Activated CD4-positive, alpha-beta T cell treated with anti-CD3 and anti-CD28 coated beads, Interleukin-2, amount 10 ng/mL, durations not matched to agents 24 days and 14 days (primary cell): ENCODE measurements at regions not wholly inside any gene's neighbourhood (a gene's known extent, or its start where the extent isn't known, plus 50 kb on each side); places are given as distances from the start of the nearest gene placed in this dataset.

Experiments
- DNase-seq: peaks from one replicate; pipeline ENCODE4 v3.0.0; 2022
- H3K27ac Mint-ChIP-seq: one replicate; pipeline ENCODE4 v1.8.0; 2022; ENCODE audit warnings: mild to moderate bottlenecking, mixed read lengths
- H3K27me3 Mint-ChIP-seq: one replicate; pipeline ENCODE4 v1.8.0; 2022; ENCODE audit warnings: mixed read lengths
- H3K36me3 Mint-ChIP-seq: one replicate; pipeline ENCODE4 v1.8.0; 2022; ENCODE audit warnings: low read depth, mild to moderate bottlenecking, mixed read lengths
- H3K4me1 Mint-ChIP-seq: one replicate; pipeline ENCODE4 v1.8.0; 2021; ENCODE audit warnings: mixed read lengths
- H3K4me3 Mint-ChIP-seq: one replicate; pipeline ENCODE4 v1.8.0; 2022; ENCODE audit warnings: mild to moderate bottlenecking, moderate library complexity, mixed read lengths
- H3K9me3 Mint-ChIP-seq: one replicate; pipeline ENCODE4 v1.8.0; 2021; ENCODE audit warnings: mixed read lengths
- intact Hi-C: fragments of 100-400 bp; cut with micrococcal nuclease; formaldehyde crosslinking; loops from one replicate; pipeline ENCODE4 v1.15.1; 2023

GRCh38 chr12:60290532-60290931, 694.7 kb downstream of the SLC16A7 start:
- Mint-ChIP-seq H3K27me3 (no peaks in the 10 kb centered on the region), H3K27ac (no peak overlapping the region), H3K4me1 (no peaks in the 10 kb centered on the region), H3K9me3 (no peaks in the 10 kb centered on the region), H3K4me3 (no peak overlapping the region), H3K36me3 (no peaks in the 10 kb centered on the region)
- intact Hi-C loops, result no loop called here
- no peak for DNase-seq

DNA sequence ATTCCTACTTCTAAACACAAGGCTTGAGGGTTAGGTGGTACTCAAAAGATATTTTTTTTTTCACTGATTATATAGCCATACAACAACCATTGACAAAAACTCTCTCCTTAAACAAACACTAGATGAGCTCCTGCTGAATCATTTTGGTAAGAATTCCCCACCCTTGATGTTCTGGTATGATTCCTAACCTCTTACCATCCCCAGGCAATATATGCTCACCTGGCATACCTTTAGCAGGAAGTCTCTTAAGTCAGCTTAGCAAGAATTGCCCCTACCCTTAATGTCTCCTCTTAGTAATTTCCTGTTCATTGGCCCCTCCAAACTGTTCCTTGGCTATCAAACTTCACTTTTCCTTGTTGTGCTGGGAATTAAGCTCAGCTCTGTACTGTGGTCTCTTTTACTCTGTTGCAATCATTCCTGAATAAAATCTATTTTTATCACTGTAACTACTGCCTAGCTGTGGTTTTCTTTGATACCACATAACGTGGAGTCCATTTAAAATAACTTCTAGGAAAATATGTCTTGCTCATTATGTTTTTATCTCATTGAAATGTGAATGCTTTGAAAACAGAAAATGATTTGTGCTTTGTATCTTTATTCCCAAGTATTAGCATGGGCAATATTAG, 712.6 kb downstream of the SLC16A7 start:
- Mint-ChIP-seq H3K27me3 (no peaks in the 10 kb centered on the region), H3K27ac (no peak overlapping the region)

GRCh38 chr12:60311940-60312339, 716.1 kb downstream of the SLC16A7 start:
- no peak overlapping the region for H3K27ac Mint-ChIP-seq
- H3K4me3 Mint-ChIP-seq, result no peak overlapping the region
- intact Hi-C loops, result no loop called here
- no peaks in the 10 kb centered on the region for H3K4me1 Mint-ChIP-seq
- no peaks in the 10 kb centered on the region for H3K36me3 Mint-ChIP-seq
- H3K9me3 Mint-ChIP-seq, result no peaks in the 10 kb centered on the region
- H3K27me3 Mint-ChIP-seq, result no peaks in the 10 kb centered on the region
- DNase-seq, result no peak

More for the DNA sequence above, 712.6 kb downstream of the SLC16A7 start:
- Mint-ChIP-seq H3K4me1 (no peaks in the 10 kb centered on the region), H3K36me3 (no peaks in the 10 kb centered on the region), H3K4me3 (no peak overlapping the region), H3K9me3 (no peaks in the 10 kb centered on the region)
- DNase-seq, result no peak
- intact Hi-C loops, result no loop called here

- no peaks in the 10 kb centered on the region for H3K9me3 Mint-ChIP-seq
Measured at GRCh38 chr12:60317361-60317760, 721.5 kb downstream of the SLC16A7 start.

GRCh38 chr12:60324746-60325145, 728.9 kb downstream of the SLC16A7 start:
- H3K36me3 Mint-ChIP-seq, result no peaks in the 10 kb centered on the region
- intact Hi-C loops, result no loop called here
- no peaks in the 10 kb centered on the region for H3K27me3 Mint-ChIP-seq
- no peaks in the 10 kb centered on the region for H3K4me1 Mint-ChIP-seq
- DNase-seq, result no peak
- no peak overlapping the region for H3K27ac Mint-ChIP-seq
- no peak overlapping the region for H3K4me3 Mint-ChIP-seq
- H3K9me3 Mint-ChIP-seq, result no peaks in the 10 kb centered on the region

More at GRCh38 chr12:60317361-60317760, 721.5 kb downstream of the SLC16A7 start:
- intact Hi-C loops, result no loop called here
- Mint-ChIP-seq H3K36me3 (no peaks in the 10 kb centered on the region), H3K27ac (no peak overlapping the region), H3K27me3 (no peaks in the 10 kb centered on the region), H3K4me3 (no peak overlapping the region), H3K4me1 (no peaks in the 10 kb centered on the region)
- DNase-seq, result no peak

DNA sequence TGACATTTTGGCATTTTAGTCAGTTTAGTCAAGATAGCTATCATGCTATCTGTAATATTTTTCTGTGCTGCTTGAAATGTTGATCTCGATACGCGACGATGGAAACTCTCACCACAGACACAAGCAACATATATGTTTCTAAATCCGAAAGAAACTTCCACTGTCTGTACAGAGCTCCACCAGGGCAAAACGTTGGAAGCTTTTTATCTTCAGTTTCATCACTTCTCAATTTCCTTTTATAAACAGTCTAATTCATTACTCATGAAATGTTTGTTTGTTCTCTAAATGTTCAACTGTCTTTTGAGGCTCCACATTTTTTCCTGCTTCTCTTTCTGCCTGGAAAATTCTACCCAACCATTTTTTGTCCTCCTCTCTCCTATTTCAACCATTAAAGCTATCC, 737.6 kb downstream of the SLC16A7 start:
- Mint-ChIP-seq H3K27ac (no peak overlapping the region), H3K4me1 (no peaks in the 10 kb centered on the region), H3K4me3 (no peak overlapping the region), H3K9me3 (no peaks in the 10 kb centered on the region), H3K36me3 (no peaks in the 10 kb centered on the region), H3K27me3 (no peaks in the 10 kb centered on the region)
- no peak for DNase-seq
- intact Hi-C loops, result no loop called here

DNA sequence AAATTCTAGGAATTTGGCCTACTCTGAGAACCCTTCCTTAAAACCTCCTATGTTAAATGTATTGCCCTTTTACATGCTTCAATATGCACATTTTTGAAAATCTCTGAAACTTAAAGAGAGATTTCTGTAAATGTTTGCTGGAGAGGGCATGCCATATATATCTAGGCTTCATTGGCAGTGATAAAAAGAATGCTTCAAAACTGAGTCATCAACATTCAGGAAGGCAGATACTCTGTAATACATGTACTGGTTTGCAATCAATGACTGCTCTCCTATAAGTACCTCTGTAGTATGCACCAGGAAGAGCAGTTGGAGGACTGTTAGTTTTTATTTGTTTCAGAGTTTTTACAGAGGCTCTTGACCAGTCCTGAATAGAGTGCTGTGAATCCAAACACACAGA, 739.9 kb downstream of the SLC16A7 start:
- Mint-ChIP-seq H3K27ac (no peak overlapping the region), H3K4me1 (no peaks in the 10 kb centered on the region), H3K27me3 (no peaks in the 10 kb centered on the region), H3K4me3 (no peak overlapping the region), H3K36me3 (no peaks in the 10 kb centered on the region), H3K9me3 (no peaks in the 10 kb centered on the region)
- intact Hi-C loops, result no loop called here
- no peak for DNase-seq

- no peak for DNase-seq
- H3K27ac Mint-ChIP-seq, result no peak overlapping the region
- H3K36me3 Mint-ChIP-seq, result no peaks in the 10 kb centered on the region
- H3K4me3 Mint-ChIP-seq, result no peak overlapping the region
- no peaks in the 10 kb centered on the region for H3K4me1 Mint-ChIP-seq
- H3K27me3 Mint-ChIP-seq, result no peaks in the 10 kb centered on the region
- H3K9me3 Mint-ChIP-seq, result no peaks in the 10 kb centered on the region
- intact Hi-C loops, result no loop called here
Measured at GRCh38 chr12:60337839-60338549, 742.2 kb downstream of the SLC16A7 start.

GRCh38 chr12:60345442-60345841, 749.6 kb downstream of the SLC16A7 start:
- no peak overlapping the region for H3K27ac Mint-ChIP-seq
- intact Hi-C loops, result no loop called here
- H3K4me1 Mint-ChIP-seq, result no peaks in the 10 kb centered on the region

DNA sequence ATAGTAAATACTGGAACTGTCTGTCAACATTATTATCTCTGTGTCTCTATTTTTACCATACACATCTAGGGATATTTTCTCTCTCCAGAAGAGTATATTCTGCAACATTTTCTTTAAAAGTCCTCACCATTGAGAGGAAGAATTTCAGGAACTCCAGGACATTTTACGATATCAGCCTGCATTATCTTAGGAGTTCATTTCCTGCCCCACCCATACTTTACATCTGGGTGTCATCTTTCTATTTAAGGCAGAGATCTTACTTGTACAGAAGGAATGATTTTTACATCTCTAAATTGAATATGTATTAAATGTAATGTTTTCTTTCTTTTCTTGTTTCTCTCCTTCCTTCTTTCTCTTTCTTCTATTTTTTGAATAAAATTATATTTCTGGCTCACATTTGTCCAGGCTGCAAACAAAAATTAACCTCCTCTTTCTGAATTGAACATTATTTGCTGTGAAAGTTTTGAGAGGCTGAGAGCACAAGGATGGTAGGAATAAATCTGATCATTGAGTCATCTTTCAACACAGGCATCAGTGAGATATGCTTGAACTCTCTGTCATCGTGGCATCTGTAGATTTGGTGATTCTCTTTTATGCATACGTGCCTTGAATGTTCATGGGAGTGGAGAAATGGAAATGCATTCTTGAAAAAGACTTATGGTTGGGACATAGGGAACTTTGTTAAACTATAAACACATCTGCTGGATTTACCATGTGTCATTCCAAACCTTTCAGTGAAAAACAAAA, 753.6 kb downstream of the SLC16A7 start:
- DNase-seq, result no peak
- no peak overlapping the region for H3K27ac Mint-ChIP-seq
- no peaks in the 10 kb centered on the region for H3K36me3 Mint-ChIP-seq
- no peaks in the 10 kb centered on the region for H3K9me3 Mint-ChIP-seq
- H3K4me3 Mint-ChIP-seq, result no peak overlapping the region
- H3K4me1 Mint-ChIP-seq, result no peaks in the 10 kb centered on the region
- intact Hi-C loops, result no loop called here
- no peaks in the 10 kb centered on the region for H3K27me3 Mint-ChIP-seq

More at GRCh38 chr12:60345442-60345841, 749.6 kb downstream of the SLC16A7 start:
- H3K4me3 Mint-ChIP-seq, result no peak overlapping the region
- no peaks in the 10 kb centered on the region for H3K27me3 Mint-ChIP-seq
- no peaks in the 10 kb centered on the region for H3K9me3 Mint-ChIP-seq
- H3K36me3 Mint-ChIP-seq, result no peaks in the 10 kb centered on the region
- no peak for DNase-seq

GRCh38 chr12:60387356-60387755, 791.5 kb downstream of the SLC16A7 start:
- DNase-seq, result no peak
- H3K27ac Mint-ChIP-seq, result no peak overlapping the region
- H3K36me3 Mint-ChIP-seq, result no peaks in the 10 kb centered on the region
- intact Hi-C loops, result no loop called here
- no peaks in the 10 kb centered on the region for H3K27me3 Mint-ChIP-seq
- no peaks in the 10 kb centered on the region for H3K9me3 Mint-ChIP-seq
- H3K4me3 Mint-ChIP-seq, result no peak overlapping the region
- no peaks in the 10 kb centered on the region for H3K4me1 Mint-ChIP-seq

DNA sequence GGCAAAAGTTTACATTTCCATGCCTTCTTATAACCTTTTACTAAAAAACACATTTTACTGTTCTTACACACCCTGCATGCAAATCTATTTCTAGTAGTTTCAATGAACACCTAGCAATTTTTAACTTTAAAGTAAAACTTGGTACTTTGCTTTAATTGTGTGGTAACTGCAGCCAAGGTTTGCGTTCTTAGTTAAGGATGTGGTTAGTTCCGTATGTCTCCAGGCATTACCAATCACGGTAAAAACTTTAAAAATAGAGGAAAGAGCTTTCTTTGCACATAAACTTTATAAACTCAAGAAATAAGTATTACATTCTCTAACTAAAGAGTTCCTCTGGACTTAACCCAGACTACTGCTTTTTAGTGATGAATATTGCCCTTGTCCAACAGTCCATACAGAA, 795.2 kb downstream of the SLC16A7 start:
- intact Hi-C loops, result no loop called here
- no peaks in the 10 kb centered on the region for H3K4me1 Mint-ChIP-seq
- no peaks in the 10 kb centered on the region for H3K9me3 Mint-ChIP-seq
- no peak overlapping the region for H3K4me3 Mint-ChIP-seq
- no peaks in the 10 kb centered on the region for H3K27me3 Mint-ChIP-seq
- H3K36me3 Mint-ChIP-seq, result no peaks in the 10 kb centered on the region
- H3K27ac Mint-ChIP-seq, result no peak overlapping the region
- no peak for DNase-seq

DNA sequence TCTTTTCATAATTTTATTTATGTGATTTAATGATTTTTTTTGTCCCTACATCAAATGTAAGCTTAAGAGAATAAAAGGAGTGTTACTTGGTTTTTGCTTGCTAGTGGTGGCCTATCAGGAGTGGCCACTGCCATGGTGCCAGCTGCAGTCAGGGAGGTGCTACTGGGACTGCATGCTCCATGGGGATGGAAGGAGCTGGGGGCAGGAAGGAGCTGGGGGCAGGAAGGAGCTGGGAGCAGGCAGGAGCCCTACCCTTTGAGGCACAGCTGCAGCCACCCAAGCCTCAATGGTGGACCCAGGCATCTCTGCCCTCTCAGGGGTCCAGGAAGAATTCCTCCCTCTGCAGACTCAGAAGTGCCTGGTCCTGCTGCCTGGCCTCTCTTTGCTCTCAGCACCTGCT, 796.0 kb downstream of the SLC16A7 start:
- no peaks in the 10 kb centered on the region for H3K27me3 Mint-ChIP-seq
- H3K4me1 Mint-ChIP-seq, result no peaks in the 10 kb centered on the region
- H3K36me3 Mint-ChIP-seq, result no peaks in the 10 kb centered on the region
- H3K27ac Mint-ChIP-seq, result no peak overlapping the region
- H3K4me3 Mint-ChIP-seq, result no peak overlapping the region
- no peak for DNase-seq
- intact Hi-C loops, result no loop called here
- H3K9me3 Mint-ChIP-seq, result no peaks in the 10 kb centered on the region

DNA sequence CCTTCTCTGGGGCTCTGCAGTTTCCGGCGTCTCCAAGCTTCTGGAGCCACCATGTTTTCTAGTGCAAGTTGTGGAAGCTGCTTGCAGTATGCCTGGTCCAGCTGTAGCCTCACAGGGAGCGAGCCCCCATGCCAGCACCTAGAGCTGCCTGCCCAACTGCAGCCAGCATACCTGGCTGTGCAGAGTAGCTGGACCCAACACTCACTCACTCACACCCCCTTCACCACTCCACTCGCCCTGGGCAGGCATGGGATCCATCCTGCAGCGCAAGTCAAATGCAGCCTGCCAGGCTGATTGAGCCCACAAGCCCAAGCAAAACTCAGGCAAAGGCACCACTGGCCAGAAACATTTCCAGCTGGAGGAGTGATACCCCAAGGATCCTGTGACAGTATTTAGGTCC, 797.3 kb downstream of the SLC16A7 start:
- Mint-ChIP-seq H3K9me3 (no peaks in the 10 kb centered on the region), H3K27ac (no peak overlapping the region)
- intact Hi-C loops, result no loop called here

More for the DNA sequence above, 797.3 kb downstream of the SLC16A7 start:
- Mint-ChIP-seq H3K4me1 (no peaks in the 10 kb centered on the region), H3K27me3 (no peaks in the 10 kb centered on the region), H3K4me3 (no peak overlapping the region), H3K36me3 (no peaks in the 10 kb centered on the region)
- DNase-seq, result no peak
